Endothelial cell of umbilical vein (primary cell): ENCODE measurements at regions not wholly inside any gene's neighbourhood (a gene's known extent, or its start where the extent isn't known, plus 50 kb on each side); places are given as distances from the start of the nearest gene placed in this dataset.

ENCODE experiments used
- BruUV-seq: library from RNA; stranded (reverse); fragments of 400-500 nt; replicated peaks from 2 replicates; lab custom pipeline; 2021; lab: Mats Ljungman, UMichigan
- CTCF ChIA-PET: fragments of 300-600, 350-600 bp; sonication (Branson Sonifier 250); formaldehyde crosslinking; loops from one replicate; lab custom pipeline; 2021; ENCODE audit warnings: antibody characterized with exemption, inconsistent platforms; lab: Charles Lee
- POLR2A ChIA-PET: fragments of 300-600, 350-600 bp; sonication (Branson Sonifier 250); formaldehyde crosslinking; loops from one replicate; lab custom pipeline; 2021; ENCODE audit warnings: antibody characterized with exemption, inconsistent platforms; lab: Charles Lee
- DNase-seq: peaks from one replicate; pipeline ENCODE4 v3.0.0-alpha.2; 2011; ENCODE audit warnings: low read depth, low spot score
- FAIRE-seq: peaks from 2 replicates; lab custom pipeline; 2011; peaks lifted over from hg19 to GRCh38; lab: Jason Lieb, UNC
- H2AFZ ChIP-seq: 2 replicates; pipeline ENCODE4 v1.6.0; 2012; ENCODE audit warnings: low read depth, low read length, control low read depth, inconsistent platforms
- H3K27ac ChIP-seq: 2 replicates; pipeline ENCODE4 v1.5.1; 2011; ENCODE audit warnings: low read depth, mild to moderate bottlenecking, control low read depth, low read length, moderate library complexity; ENCODE audit not compliant: insufficient read depth
- H3K27me3 ChIP-seq, 2 experiments: 2 replicates each; pipeline versions ENCODE4 v1.6.0 to v1.6.1; 2011; ENCODE audit warnings: low read length in 2 of 2, mixed read lengths in 1 of 2; ENCODE audit not compliant: control insufficient read depth in 2 of 2, insufficient read depth in 2 of 2
- H3K36me3 ChIP-seq, 2 experiments: 2 replicates in 1 of 2; 3 replicates in 1 of 2; pipeline ENCODE4 v1.5.1; 2011; ENCODE audit warnings: low read length in 2 of 2, mild to moderate bottlenecking in 1 of 2, moderate library complexity in 1 of 2; ENCODE audit not compliant: control insufficient read depth in 2 of 2, insufficient read depth in 2 of 2; ENCODE audit errors: extremely low read depth in 1 of 2
- H3K4me1 ChIP-seq: 3 replicates; pipeline ENCODE4 v1.5.1; 2011; ENCODE audit warnings: mild to moderate bottlenecking, low read length; ENCODE audit not compliant: control insufficient read depth, insufficient read depth; ENCODE audit errors: extremely low read depth
- H3K4me2 ChIP-seq: 2 replicates; pipeline ENCODE4 v1.6.1; 2011; ENCODE audit warnings: low read length, control low read depth, mixed read lengths; ENCODE audit not compliant: insufficient read depth
- H3K4me3 ChIP-seq, 3 experiments: fragments of 200-600 bp in 1 of 3; sonication (generic), shearing (Covaris generic) in 1 of 3; replicated peaks in 1 of 3; 2 replicates each; pipeline ENCODE4 v1.5.1; 2011 to 2016; ENCODE audit warnings: control low read depth in 3 of 3, low read length in 3 of 3, mild to moderate bottlenecking in 2 of 3, inconsistent platforms in 1 of 3, low read depth in 1 of 3, moderate library complexity in 1 of 3; ENCODE audit not compliant: insufficient read depth in 1 of 3
- H3K79me2 ChIP-seq: 2 replicates; pipeline ENCODE4 v1.6.0; 2012; ENCODE audit warnings: low read length, inconsistent platforms; ENCODE audit not compliant: control insufficient read depth, insufficient read depth
- H3K9ac ChIP-seq: replicated peaks from 2 replicates; pipeline ENCODE3; 2011; ENCODE audit warnings: low read length, control low read depth; ENCODE audit not compliant: insufficient read depth; ENCODE audit errors: extremely low read depth
- H3K9me1 ChIP-seq: replicated peaks from 3 replicates; pipeline ENCODE4 v1.6.0; 2011; ENCODE audit warnings: mild to moderate bottlenecking, low read length; ENCODE audit not compliant: control insufficient read depth, insufficient read depth; ENCODE audit errors: extremely low read depth
- H3K9me3 ChIP-seq: replicated peaks from 2 replicates; pipeline ENCODE4 v1.5.1; 2012; ENCODE audit warnings: low read length, inconsistent platforms; ENCODE audit not compliant: control insufficient read depth, insufficient read depth
- H4K20me1 ChIP-seq: replicated peaks from 2 replicates; pipeline ENCODE3; 2011; ENCODE audit warnings: mild to moderate bottlenecking, low read length; ENCODE audit not compliant: control insufficient read depth, insufficient read depth; ENCODE audit errors: extremely low read depth
- EZH2 ChIP-seq: IDR thresholded peaks from 2 replicates; pipeline ENCODE4 v1.6.1; 2012; ENCODE audit warnings: borderline replicate concordance, low read depth, mild to moderate bottlenecking, moderate library complexity, low read length, inconsistent platforms; ENCODE audit not compliant: severe bottlenecking
- FOS ChIP-seq: IDR thresholded peaks from 2 replicates; pipeline ENCODE4 v1.6.1; 2011; ENCODE audit warnings: mild to moderate bottlenecking, low read length, moderate library complexity, borderline replicate concordance; ENCODE audit not compliant: insufficient read depth
- GATA2 ChIP-seq: IDR thresholded peaks from 2 replicates; pipeline ENCODE4 v1.7.0; 2011; ENCODE audit warnings: low read depth, mild to moderate bottlenecking, moderate library complexity, mixed read lengths, low read length; ENCODE audit not compliant: insufficient read length, insufficient read depth
- JUN ChIP-seq: IDR thresholded peaks from 2 replicates; pipeline ENCODE4 v1.6.1; 2011; ENCODE audit warnings: borderline replicate concordance, low read depth; ENCODE audit not compliant: insufficient read length, insufficient read depth
- MAX ChIP-seq: IDR thresholded peaks from 2 replicates; pipeline ENCODE4 v1.6.1; 2011; ENCODE audit not compliant: insufficient read depth, insufficient read length
- MYC ChIP-seq: IDR thresholded peaks from one replicate; pipeline ENCODE4 v1.6.1; 2011; ENCODE audit warnings: mild to moderate bottlenecking, low read depth, low read length
- POLR2A ChIP-seq: IDR thresholded peaks from 2 replicates; pipeline ENCODE4 v1.6.1; 2012; ENCODE audit warnings: low read depth, mild to moderate bottlenecking, control low read depth, low read length
- POLR2AphosphoS5 ChIP-seq: IDR thresholded peaks from 2 replicates; pipeline ENCODE4 v1.6.1; 2012; ENCODE audit warnings: low read depth, mild to moderate bottlenecking, control low read depth, low read length, moderate library complexity; ENCODE audit not compliant: insufficient read depth
- dilution Hi-C: fragments of 300-500 bp; cut with MboI; formaldehyde crosslinking; loops from one replicate; pipeline ENCODE4 v1.15.0; 2019; ENCODE audit warnings: low sequenced_read_pairs; ENCODE audit not compliant: extremely low pct_ligation_motif_present
- intact Hi-C: fragments of 100-400 bp; cut with micrococcal nuclease; formaldehyde crosslinking; loops from one replicate; pipeline ENCODE4 v1.10.0; 2022
- TF ChIP-seq, protein P1 (sequence below), 2 donors: IDR thresholded peaks; 1 replicate in 1 of 2; 2 replicates in 1 of 2; pipeline ENCODE4 v1.5.1; 2011; ENCODE audit warnings: low read length in 2 of 2, mild to moderate bottlenecking in 2 of 2, moderate library complexity in 2 of 2, control low read depth in 1 of 2, inconsistent platforms in 1 of 2, low read depth in 1 of 2; ENCODE audit not compliant: insufficient read depth in 1 of 2; ENCODE audit errors: extremely low read depth in 1 of 2

DNA sequence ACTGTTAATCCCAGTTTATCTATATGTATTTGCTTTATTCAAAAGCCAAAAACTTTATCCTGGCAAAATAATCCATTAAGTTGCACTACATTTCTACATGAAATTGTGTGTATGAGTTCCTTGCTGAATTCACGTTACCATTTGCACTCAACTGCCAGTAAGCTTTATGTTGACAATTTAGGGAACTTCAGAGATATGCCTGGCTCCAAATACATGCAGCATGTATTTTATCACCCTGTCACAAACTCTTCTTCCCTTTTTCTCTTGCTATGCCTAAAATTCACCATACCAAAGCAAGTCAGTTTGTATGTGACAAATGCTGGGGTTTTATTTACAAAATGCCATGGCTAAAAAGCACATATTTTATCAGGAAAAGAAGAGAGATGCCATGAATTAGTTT lies 157.6 kb upstream of the CDH2 start:
- Histone ChIP-seq H3K27me3 (no peaks in the 10 kb centered on the region), H3K4me1 (no peaks in the 10 kb centered on the region), H3K9me3 (no peaks in the 10 kb centered on the region), H3K36me3 (no peaks in the 10 kb centered on the region), H3K27ac (no peak overlapping the region), H3K9me1 (no peaks in the 10 kb centered on the region), H3K9ac (no peak overlapping the region), H3K4me3 (no peak overlapping the region), H3K79me2 (no peaks in the 10 kb centered on the region), H3K4me2 (no peak overlapping the region), H4K20me1 (no peaks in the 10 kb centered on the region), H2AFZ (no peak overlapping the region)
- dilution Hi-C loops: no loop called here
- DNase-seq (no peak), FAIRE-seq (no peak)
- intact Hi-C loops: no loop called here
- POLR2A ChIA-PET: no interaction called here
- no TSS peak for BruUV-seq
- TF ChIP-seq GATA2: no peak
- TF ChIP-seq, protein P1, sequence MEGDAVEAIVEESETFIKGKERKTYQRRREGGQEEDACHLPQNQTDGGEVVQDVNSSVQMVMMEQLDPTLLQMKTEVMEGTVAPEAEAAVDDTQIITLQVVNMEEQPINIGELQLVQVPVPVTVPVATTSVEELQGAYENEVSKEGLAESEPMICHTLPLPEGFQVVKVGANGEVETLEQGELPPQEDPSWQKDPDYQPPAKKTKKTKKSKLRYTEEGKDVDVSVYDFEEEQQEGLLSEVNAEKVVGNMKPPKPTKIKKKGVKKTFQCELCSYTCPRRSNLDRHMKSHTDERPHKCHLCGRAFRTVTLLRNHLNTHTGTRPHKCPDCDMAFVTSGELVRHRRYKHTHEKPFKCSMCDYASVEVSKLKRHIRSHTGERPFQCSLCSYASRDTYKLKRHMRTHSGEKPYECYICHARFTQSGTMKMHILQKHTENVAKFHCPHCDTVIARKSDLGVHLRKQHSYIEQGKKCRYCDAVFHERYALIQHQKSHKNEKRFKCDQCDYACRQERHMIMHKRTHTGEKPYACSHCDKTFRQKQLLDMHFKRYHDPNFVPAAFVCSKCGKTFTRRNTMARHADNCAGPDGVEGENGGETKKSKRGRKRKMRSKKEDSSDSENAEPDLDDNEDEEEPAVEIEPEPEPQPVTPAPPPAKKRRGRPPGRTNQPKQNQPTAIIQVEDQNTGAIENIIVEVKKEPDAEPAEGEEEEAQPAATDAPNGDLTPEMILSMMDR (IDR thresholded peaks at IDR 0.05; ENCODE audit: extremely low read depth in 1 of 2, insufficient read depth in 1 of 2, low read depth in 1 of 2, low read length in 2 of 2): no peak
- no peak for TF ChIP-seq FOS
- TF ChIP-seq MAX: no peak
- CTCF ChIA-PET: no interaction called here

GRCh38 chr18:28332071-28332470 lies 155.1 kb upstream of the CDH2 start:
- Histone ChIP-seq H3K4me2 (no peak overlapping the region), H3K27me3 (no peaks in the 10 kb centered on the region), H3K79me2 (no peaks in the 10 kb centered on the region), H3K9me1 (no peaks in the 10 kb centered on the region), H3K27ac (no peak overlapping the region), H3K9ac (no peak overlapping the region), H3K4me3 (no peak overlapping the region), H4K20me1 (no peaks in the 10 kb centered on the region), H2AFZ (no peak overlapping the region), H3K9me3 (no peaks in the 10 kb centered on the region), H3K36me3 (no peaks in the 10 kb centered on the region), H3K4me1 (no peaks in the 10 kb centered on the region)
- TF ChIP-seq FOS (no peak), MAX (no peak), EZH2 (no peak), GATA2 (no peak), POLR2AphosphoS5 (no peak), MYC (no peak), POLR2A (no peak), JUN (no peak)
- TF ChIP-seq, protein P1 (IDR thresholded peaks at IDR 0.05; ENCODE audit: extremely low read depth in 1 of 2, insufficient read depth in 1 of 2, low read depth in 1 of 2, low read length in 2 of 2): no peak
- intact Hi-C loops: no loop called here
- DNase-seq (no peak), FAIRE-seq (no peak)
- ChIA-PET CTCF (no interaction called here), POLR2A (no interaction called here)
- no TSS peak for BruUV-seq
- dilution Hi-C loops: no loop called here
